ENCODE measurements at regions not wholly inside any gene's neighbourhood (a gene's known extent, or its start where the extent isn't known, plus 50 kb on each side); places are given as distances from the start of the nearest gene placed in this dataset.

DNA sequence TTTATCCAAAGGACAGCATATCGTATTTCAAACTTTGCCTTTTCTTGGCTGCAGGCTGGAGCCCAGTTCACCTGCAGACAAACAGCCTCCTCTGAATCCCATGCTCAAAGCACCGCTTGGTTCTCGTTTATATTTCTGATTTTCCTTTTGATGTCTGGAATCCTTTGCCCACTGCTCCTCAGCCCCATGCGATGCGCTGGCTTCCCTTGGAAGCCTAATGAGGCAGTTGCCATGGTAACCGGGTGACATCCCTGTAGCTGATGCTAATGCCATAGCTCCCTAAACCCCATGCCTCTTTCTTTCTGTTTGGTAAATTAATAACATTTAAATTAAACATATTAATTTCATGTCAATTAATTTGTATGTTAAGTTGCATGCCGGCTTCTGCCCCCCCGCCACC lies 327.1 kb downstream of the PRDM2 start:
- Histone ChIP-seq H3K27me3 (ENCODE audit: control insufficient read depth in 3 of 3, insufficient read depth in 3 of 3, low read length in 2 of 3) (peaks cover 0 to 3% (median 0%) of the 10 kb centered on the region in 3 donors), H3K4me1 (ENCODE audit: control insufficient read depth in 5 of 5, insufficient read depth in 5 of 5, low read length in 5 of 5) (no peaks in the 10 kb centered on the region), H3K27ac (ENCODE audit: low read depth in 1 of 2, low read length in 1 of 2) (no peak overlapping the region), H3K36me3 (ENCODE audit: control insufficient read depth in 4 of 4, insufficient read depth in 4 of 4, low read length in 4 of 4) (no peaks in the 10 kb centered on the region), H3K9me3 (ENCODE audit: control insufficient read depth in 4 of 4, insufficient read depth in 3 of 4, low read length in 3 of 4) (no peaks in the 10 kb centered on the region), H3K4me3 (no peak overlapping the region), H3K9ac (ENCODE audit: insufficient read depth in 1 of 2, low read length in 2 of 2) (no peak overlapping the region)
- 73% methylated on average over 8 of the region's 8 CpGs for WGBS, 2 donors
- no peak for DNase-seq
- ATAC-seq (ENCODE audit: insufficient read depth, low FRiP score), result no peak
- TF ChIP-seq, protein P1, sequence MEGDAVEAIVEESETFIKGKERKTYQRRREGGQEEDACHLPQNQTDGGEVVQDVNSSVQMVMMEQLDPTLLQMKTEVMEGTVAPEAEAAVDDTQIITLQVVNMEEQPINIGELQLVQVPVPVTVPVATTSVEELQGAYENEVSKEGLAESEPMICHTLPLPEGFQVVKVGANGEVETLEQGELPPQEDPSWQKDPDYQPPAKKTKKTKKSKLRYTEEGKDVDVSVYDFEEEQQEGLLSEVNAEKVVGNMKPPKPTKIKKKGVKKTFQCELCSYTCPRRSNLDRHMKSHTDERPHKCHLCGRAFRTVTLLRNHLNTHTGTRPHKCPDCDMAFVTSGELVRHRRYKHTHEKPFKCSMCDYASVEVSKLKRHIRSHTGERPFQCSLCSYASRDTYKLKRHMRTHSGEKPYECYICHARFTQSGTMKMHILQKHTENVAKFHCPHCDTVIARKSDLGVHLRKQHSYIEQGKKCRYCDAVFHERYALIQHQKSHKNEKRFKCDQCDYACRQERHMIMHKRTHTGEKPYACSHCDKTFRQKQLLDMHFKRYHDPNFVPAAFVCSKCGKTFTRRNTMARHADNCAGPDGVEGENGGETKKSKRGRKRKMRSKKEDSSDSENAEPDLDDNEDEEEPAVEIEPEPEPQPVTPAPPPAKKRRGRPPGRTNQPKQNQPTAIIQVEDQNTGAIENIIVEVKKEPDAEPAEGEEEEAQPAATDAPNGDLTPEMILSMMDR (IDR thresholded peaks at IDR 0.05; ENCODE audit: control extremely low read depth, extremely low read depth), result no peak

GRCh38 chr1:14031461-14031860 lies 331.5 kb downstream of the PRDM2 start:
- Histone ChIP-seq H3K27me3 (ENCODE audit: control insufficient read depth in 3 of 3, insufficient read depth in 3 of 3, low read length in 2 of 3) (peaks cover 0 to 3% (median 0%) of the 10 kb centered on the region in 3 donors), H3K4me3 (no peak overlapping the region), H3K9ac (ENCODE audit: insufficient read depth in 1 of 2, low read length in 2 of 2) (no peak overlapping the region), H3K4me1 (ENCODE audit: control insufficient read depth in 5 of 5, insufficient read depth in 5 of 5, low read length in 5 of 5) (no peaks in the 10 kb centered on the region), H3K9me3 (ENCODE audit: control insufficient read depth in 4 of 4, insufficient read depth in 3 of 4, low read length in 3 of 4) (peaks cover 0 to 8% (median 0%) of the 10 kb centered on the region in 4 donors), H3K27ac (ENCODE audit: low read depth in 1 of 2, low read length in 1 of 2) (no peak overlapping the region), H3K36me3 (ENCODE audit: control insufficient read depth in 4 of 4, insufficient read depth in 4 of 4, low read length in 4 of 4) (no peaks in the 10 kb centered on the region)
- TF ChIP-seq, protein P1 (IDR thresholded peaks at IDR 0.05; ENCODE audit: control extremely low read depth, extremely low read depth), result no peak
- no peak for DNase-seq
- no peak for ATAC-seq (ENCODE audit: insufficient read depth, low FRiP score)
- 46 to 61% methylated on average over 3 of the region's 3 CpGs for WGBS, 2 donors

GRCh38 chr1:14034506-14034905 lies 334.5 kb downstream of the PRDM2 start:
- Histone ChIP-seq H3K4me3 (no peak overlapping the region), H3K36me3 (ENCODE audit: control insufficient read depth in 4 of 4, insufficient read depth in 4 of 4, low read length in 4 of 4) (no peaks in the 10 kb centered on the region), H3K9me3 (ENCODE audit: control insufficient read depth in 4 of 4, insufficient read depth in 3 of 4, low read length in 3 of 4) (peaks cover 0 to 8% (median 0%) of the 10 kb centered on the region in 4 donors), H3K27me3 (ENCODE audit: control insufficient read depth in 3 of 3, insufficient read depth in 3 of 3, low read length in 2 of 3) (no peaks in the 10 kb centered on the region), H3K4me1 (ENCODE audit: control insufficient read depth in 5 of 5, insufficient read depth in 5 of 5, low read length in 5 of 5) (no peaks in the 10 kb centered on the region), H3K9ac (ENCODE audit: insufficient read depth in 1 of 2, low read length in 2 of 2) (no peak overlapping the region), H3K27ac (ENCODE audit: low read depth in 1 of 2, low read length in 1 of 2) (no peak overlapping the region)
- DNase-seq, result no peak
- ATAC-seq (ENCODE audit: insufficient read depth, low FRiP score), result no peak
- WGBS, 2 donors, result 80 to 92% methylated on average over 5 of the region's 5 CpGs
- TF ChIP-seq, protein P1 (IDR thresholded peaks at IDR 0.05; ENCODE audit: control extremely low read depth, extremely low read depth), result no peak
